GM21381 (cell line): ENCODE measurements at regions not wholly inside any gene's neighbourhood (a gene's known extent, or its start where the extent isn't known, plus 50 kb on each side); places are given as distances from the start of the nearest gene placed in this dataset.

ENCODE experiments used
- ATAC-seq: cut with Tn5 transposase; IDR thresholded peaks from one replicate; pipeline ENCODE4 v1.9.1; 2021; ENCODE audit warnings: mild to moderate bottlenecking, moderate library complexity; ENCODE audit not compliant: unreplicated experiment

DNA sequence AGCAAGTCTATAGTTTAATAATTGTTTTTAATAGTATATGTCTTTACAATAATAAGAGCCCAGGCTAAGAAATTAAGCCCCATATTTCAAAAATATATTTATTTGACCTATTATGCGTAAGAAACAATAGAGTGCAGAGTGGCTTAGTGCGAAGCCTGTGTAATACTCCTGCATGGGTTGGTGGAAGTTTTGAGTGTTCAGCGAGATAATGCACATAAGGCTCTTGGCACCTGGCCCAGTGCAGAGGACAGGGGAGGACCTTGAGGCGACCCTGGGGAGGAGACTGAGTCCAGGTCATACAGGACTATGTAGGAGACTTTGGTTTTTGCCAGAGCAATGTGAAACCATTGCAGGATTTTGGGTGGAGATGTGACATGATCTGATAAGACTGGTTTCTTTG lies 132.4 kb upstream of the ST6GAL2 start:
- ATAC-seq = no peak

DNA sequence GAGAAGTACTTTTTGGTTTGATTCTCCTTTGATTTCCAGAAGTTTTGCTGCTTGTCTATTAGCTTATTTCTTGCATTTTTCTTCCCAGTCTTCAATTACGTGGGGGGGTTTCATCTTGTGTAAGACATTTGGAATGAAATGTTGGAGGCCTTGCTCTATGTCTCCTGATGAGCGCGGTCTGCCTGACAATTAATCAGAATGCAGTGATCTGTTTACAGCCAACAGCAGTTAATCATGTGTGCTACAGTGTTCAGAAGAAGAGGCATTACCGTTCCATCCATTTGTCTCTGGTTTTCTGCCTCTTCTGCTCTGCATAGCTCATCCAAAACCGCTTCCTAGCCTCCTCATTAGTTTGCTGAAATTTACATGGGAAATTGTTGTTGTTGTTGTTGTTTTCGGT lies 134.4 kb upstream of the ST6GAL2 start:
- ATAC-seq = no peak

DNA sequence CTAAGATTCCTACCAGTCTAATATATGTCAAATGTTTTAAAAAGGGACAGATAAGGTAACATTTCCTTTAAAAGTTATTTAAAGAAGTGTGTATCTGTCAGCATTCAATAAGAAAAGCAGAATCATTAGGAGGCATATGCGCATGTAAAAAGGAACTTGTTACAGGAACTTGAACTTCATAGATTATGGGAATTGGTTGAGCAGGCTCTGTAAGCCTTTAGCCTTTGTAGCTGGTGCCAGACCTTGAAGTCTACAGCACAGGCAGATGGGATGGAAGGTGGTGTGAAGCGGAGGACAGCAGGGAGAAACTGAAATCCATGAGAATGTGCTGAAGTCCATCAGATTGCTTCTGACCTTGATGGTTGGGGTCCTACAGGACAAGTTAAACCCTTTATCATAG lies 138.3 kb upstream of the ST6GAL2 start:
- ATAC-seq = no peak

DNA sequence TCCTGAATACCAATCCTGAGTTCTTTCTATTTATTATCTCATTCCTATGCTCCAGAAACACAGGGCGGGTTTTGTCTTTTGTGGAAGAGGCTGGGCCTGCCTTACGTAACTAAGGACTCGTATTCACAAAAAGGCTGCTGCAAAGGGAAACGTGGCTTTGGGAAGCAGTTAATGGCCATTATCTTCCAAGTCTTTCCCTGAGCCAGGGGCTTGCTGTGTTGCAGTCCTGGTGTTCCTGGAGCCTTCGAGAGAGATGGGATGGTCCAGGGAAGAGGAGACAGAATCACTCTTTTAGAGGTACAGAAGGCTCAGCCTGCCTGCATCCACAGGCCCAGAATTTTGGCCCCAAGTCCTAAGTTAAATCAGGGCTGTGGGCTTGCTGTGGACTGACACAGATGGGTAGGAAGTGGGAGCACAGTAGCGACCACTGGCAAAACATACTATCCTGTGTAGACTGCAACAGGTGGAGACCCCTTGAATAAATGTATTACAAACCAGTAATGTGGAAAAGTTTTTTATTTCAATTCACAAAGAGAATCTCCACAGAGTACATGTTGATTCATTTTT lies 139.4 kb upstream of the ST6GAL2 start:
- no peak for ATAC-seq

DNA sequence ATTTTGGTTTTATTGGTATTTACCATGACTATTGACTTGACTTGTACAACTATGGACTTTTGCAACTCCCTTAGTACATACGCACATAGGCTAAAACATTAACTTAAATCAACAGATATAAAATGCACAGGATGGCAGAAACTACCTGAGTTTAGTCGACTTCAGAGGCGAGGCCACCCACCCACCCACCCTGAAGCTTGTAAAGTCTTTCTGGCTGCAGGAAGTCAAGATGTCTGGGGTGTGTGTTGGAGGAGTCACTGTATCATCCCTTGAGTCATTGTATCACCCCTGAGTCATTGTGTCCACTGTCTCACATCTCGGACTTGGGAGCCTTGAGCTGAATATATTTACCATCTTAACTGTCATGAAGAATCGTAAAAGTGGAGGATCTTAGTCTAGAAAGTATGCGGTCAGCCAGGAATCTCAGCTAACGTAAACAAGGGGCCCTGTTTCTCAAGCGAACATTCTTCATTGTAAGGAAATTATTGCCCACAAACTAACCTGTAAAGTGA lies 140.0 kb upstream of the ST6GAL2 start:
- ATAC-seq = no peak

DNA sequence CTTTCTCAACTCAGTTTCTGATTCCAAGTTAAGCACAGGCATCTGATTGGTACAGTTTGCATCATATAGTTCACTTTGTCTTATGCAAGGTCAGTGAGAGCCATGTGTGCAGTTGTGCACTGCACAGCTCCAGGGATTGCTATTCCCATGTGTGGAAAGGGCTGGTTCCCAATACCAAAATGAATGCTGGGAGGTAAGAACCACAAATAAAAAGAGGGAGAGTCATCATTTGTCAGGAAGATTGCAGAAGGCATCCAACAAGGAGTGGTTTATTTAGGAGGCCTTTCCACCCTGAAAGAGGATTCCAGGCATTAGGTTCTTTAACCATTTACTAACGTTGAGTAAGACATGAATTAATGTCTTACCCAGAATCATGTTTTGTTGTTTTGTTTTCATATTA lies 141.2 kb upstream of the ST6GAL2 start:
- no peak for ATAC-seq

DNA sequence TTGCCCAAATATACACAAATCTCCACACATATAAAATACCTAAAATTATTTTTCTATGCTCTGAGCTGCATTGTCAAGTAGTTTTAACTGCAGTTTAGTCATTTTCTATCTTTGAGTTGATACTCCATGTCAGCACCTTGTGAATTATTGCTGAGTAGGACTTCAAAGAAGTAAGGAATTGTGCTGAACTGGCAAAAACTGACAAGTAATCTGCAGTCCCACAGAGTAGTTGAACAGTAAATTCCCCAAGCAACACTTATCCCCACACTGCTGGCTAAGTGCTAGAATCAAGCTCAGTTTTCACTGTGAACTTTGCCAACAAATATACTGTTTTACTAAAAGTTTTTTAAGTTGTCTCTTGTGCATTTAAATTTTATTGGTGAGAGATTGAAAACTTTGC lies 141.8 kb upstream of the ST6GAL2 start:
- ATAC-seq = no peak

DNA sequence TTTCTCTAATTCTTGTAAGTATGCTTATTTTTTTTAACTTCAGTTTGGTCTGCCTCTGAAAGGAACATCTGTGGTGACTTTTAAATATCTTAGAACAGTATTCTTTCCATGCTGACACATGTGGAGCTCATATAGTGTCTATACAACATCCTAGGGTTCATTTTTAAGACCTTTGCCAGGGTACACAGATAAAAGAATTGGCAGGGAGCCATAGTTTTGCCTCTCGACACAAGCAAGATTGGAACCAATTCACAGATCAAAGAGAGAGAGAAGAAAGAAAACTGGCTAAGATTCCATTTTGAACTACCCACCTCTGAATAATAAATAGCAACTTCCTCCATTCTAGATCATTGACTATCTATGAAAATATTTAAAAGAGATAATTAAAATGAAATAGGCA lies 142.7 kb upstream of the ST6GAL2 start:
- ATAC-seq = no peak

DNA sequence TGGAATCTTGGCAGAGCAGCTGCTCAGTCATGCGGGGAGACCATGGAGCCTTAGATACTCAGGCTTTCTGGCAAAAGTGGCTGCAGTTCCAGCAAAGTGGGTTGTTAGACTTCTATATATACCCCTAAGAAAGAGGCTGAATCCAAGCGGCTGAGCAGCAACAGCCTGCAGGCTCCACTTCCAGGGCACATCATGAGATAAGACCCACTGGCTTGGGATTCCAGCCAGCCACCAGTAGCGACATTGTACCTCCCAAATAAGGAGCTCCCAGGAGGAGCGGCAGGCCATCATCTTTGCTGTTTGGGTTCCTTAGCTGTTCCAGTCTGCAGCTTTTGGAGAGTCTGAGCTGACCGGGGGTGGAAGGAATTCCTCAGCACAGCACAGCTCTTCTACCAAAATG lies 150.3 kb upstream of the ST6GAL2 start:
- no peak for ATAC-seq

DNA sequence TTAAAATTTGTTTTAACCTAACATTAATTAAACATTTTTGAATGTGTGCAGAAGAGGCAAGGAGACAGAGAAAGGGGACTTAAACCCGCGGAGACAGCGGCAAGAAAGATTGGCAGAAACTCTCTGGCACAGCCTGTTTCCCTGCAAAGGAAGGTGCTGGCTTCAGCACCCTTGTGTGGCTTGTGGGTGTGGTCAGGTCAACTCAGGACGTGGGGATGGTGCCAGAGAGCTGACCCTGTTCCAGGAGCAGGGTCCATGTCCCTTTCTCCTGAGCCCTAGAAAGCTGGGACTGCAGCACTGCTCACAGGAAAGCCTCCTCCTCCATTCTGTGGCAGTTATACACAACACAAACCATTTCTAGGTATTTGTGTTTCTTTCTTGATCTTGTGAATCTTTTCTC lies 176.2 kb upstream of the ST6GAL2 start:
- ATAC-seq = no peak

DNA sequence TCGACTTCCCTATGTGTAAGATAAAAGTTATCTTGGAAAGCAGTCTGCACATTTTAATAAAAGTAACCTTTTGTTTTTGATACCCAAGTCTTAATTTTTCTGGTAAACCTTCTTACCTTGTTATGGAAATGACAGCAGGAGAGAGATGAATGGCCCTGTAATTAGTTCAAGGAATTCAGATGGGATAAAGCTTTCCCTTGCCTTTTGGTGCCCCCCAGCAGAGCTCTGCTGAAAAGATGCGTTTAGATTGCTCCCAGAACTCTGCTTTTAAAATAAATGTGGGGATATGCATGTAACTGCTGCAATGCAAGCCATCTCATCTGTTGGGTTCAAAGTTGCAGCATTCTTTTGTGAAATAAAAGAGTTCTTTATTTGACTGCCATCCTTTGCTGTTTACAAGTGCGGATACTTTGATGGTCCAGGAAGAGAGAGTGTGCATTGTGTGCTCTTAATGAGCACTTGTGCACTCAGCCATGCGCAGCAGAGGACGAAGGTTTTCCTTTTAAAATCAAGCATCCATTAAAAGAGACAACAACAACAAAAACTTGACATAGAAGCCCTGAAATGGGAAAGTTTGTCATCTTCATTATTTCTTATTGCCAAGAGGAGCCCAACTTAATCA lies 176.7 kb upstream of the ST6GAL2 start:
- no peak for ATAC-seq

DNA sequence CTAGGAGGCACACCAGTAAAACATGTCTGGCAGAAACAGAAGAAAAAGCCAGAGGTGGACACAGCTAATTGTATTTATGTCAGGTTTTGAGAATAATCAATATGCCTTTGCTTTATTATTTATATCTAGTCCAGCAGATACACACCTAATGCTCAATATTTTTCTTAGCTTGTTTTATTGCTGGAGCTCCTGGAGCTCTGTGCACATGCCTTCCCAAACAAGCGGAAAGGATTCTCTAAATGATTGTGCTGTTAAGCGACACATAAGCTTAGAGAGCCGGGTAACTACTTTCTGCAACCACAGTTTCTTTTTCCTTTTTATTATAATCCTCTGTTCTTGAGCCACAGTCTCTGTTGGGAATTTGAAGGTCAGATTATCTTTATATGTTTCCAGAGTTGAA lies 177.3 kb upstream of the ST6GAL2 start:
- ATAC-seq = no peak

DNA sequence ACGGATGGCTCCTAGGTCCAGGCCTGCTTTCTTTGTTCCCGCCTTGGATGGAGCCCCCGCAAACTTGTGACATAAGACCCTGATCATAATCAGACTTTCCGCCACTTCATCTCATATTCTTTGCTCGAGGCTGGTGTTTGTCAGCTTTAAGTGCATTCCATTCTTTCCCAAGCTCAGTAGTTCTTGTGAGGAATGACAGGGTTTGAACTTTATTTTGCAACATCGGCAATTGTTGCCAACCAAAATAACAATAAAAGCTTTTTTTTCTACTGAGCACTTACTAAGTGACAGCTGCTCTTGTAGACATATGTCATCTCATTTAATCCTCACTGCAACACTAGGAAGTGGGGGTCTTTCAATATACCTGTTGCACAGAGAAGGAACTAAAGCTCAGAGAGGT lies 178.8 kb upstream of the ST6GAL2 start:
- ATAC-seq = no peak

DNA sequence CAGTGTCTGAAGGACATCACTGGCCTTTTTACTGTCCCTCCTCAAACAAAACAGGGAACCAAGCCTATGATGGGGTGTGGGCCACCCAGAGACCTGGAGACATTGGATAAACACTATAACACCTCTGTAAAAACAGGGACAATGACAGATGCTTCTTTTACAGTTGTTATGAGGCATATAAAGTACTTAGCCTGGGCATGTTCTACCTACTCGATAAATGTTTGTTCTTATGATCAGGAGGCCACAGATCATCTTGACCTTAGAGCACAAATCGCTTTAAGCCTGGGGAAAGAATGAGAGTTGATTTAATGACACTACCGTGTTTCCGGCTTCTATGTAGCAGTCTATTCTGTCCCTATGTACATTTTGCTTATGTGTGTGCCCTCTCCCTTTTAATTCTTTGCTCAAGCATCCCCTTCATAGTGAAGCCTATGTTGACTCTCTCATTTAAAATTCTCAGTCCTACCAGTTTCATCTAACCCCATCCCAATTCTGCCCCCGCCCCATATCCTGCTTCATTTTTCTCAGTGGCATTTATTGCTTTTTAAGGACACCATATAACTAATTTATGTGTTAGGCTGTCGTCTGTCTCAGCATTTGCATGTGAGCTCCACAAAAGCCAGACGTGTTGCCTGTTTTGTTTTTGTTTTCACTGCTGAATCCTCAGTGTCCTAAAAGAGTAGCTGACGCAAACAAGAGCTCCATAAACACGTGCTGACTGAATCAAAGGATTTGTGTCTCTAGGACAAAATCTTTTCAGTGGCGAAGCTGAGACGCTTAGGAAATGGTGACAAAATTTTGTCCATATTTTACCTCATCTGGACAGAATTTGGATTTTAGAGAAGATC lies 182.3 kb upstream of the ST6GAL2 start:
- no peak for ATAC-seq

DNA sequence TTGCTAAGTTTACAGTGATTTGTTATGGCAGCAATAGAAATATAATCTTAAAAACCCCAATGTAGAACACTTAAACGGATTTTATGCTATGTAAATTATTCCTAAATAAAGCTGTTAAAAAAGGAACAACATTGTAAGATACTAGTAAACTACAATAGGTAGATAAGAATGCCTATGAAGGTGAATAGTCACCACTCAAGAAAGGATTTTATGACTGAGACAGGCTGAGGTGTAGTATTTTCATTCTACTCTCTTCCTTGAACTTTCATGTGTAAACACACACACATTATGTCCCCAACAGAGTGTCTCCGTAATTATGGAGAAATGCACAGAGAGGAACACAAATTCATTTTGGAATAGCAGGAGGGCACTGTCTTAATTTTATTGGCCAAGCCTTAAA lies 183.9 kb upstream of the ST6GAL2 start:
- no peak for ATAC-seq

DNA sequence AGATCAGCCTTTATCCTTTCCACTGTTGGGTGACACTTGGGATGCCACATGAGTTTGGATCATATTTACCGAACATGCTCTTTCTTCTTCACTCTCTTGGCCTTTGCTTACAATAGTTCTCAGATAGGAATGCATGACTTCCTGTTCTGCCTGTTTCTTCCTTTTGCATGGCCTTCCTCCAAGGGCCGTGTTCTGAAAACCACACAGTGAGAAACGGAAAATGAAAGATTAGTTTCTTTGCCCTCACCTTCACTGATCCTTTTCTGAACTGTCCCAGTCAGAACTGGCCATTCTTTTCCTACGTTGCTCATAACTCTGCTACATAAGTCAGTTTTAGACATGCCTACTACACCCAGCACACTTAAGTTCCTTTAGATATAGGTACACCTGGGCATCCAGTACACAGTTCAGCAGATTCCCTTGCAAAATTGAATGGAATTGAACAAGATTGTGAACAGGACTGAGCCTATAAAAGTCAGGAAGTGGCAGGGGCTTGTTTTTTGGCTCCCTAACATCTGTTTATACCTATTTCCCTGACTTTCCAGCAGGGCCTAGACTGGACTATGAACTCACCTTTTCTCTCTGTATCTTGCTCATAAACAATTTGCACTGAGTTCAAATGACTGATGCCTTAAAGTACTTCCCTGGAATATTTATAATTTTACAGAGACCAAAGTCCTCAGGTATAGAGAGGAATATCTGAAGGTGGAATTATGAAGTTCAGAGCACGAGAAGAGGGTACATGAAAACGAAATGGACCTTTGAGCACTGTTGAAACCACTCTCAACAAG lies 186.4 kb upstream of the ST6GAL2 start:
- ATAC-seq = no peak

DNA sequence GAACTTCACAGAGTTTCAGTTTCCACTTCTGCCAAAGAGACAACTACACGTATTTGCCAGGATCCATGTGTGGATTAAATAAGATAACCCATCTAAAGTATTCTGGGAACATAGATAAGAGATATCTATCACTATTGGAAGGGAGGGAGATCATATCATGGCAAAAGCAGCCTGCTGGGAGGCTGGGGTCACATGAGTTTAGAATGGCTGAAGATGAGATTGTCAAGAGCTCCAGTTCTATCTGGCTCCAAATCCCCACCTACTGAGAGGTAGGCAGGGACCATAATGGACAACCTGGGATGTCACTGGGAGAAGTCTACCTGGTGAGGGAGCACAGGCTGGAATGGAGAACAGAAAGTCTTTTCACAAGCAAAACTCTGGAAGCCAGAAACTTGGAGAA lies 192.6 kb upstream of the ST6GAL2 start:
- ATAC-seq = no peak

DNA sequence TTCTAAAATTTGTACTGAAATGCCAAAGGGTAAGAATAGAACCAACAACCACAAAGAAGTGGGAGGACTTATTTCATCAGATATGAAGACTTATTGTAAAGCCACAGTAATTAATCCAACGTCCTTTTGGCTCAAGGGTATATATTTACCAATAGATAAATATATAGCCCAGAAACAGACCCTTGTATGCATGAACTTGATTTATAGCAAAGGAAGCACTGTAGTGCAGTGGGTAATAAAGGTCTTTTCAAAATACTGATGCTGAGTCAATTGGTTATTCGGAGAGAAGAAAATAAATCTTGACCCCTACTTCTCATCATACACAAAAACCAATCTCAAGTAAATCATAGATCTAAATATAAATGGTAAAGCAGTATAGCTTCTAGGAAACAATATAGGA lies 200.5 kb upstream of the ST6GAL2 start:
- ATAC-seq = no peak

DNA sequence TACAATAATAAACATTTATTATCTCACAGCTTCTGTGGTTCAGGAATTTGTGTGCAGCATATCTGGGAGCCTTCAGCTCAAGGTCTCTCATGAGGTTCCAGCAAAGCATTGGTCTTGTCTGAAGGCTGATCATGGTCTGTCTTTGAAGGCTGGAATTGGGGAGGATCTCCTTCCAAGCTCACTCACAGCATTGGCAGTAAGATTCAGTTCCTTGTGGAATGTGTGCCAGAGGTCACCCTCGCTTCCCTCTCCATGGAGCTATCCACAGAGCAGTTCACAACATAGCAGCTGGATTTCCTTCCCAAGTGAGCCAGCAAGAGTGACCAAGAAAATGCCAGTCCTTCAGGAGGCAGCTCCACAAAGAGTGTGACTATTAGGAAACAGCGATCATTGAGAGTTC lies 202.2 kb upstream of the ST6GAL2 start:
- ATAC-seq = no peak

DNA sequence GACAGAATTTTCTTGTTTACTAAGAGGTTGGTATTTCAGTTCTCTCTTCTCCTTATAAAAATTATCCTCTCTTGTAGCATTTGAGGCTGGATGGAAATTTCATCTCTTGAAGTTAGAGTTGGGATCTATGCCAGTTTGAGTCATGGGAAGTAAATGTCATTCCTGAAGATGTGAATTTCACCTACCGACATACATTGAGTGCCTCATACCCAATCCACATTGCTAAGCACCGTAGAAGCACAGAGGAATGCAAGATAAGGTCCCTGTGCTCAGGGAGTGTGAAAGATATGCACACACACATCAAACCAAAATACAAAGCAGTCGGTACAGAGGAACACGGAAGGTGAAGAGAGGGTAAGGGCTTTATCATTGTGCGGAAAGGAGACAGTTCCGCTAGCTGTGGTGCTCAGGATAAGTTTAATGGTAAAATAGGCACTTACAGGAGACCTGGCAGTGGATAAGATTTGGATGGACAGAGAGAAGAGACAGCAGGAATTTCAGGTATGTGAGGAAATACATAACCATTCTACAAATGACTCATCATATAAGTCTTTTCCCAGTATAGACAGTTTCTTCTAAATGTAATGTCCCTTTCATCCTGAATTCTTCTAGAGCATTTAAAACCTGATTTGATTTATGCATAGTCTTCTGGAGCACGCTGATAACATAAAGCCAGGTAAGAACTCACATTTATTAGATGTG lies 205.3 kb upstream of the ST6GAL2 start:
- ATAC-seq = no peak

DNA sequence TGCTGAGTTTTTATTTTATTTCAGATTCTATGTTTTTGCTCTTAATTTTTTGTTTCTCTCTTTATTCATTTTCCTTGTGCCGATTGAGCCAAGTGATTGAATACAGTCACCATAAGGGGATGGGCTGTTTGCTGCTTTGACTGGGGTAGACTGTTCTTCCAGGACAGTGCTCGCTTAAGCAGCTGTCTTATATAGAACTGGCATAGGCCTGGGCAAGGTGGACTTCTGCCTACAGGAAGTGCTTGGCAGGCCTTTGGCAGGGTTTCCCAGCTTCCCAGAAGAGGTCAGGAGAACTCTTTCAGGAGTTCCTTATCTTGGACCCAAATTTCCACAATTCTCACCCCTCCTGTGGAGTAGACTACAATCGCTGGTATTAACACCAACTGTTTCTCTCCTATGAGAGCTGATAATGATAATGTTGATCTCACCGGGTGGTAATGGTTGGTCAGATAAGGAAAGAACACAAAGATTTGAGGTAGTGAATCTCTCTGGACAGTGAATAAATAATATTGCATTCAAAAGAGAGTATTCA lies 207.5 kb upstream of the ST6GAL2 start:
- ATAC-seq = no peak
